Brain microvascular endothelial cell (primary cell): ENCODE measurements at regions not wholly inside any gene's neighbourhood (a gene's known extent, or its start where the extent isn't known, plus 50 kb on each side); places are given as distances from the start of the nearest gene placed in this dataset.

Experiments used
- DNase-seq: peaks from one replicate; pipeline ENCODE4 v3.0.0-alpha.2; 2020
- H3K27ac ChIP-seq: fragments of 250-450 bp; sonication (Bioruptor Pico); 2 replicates; pipeline ENCODE4 v1.5.1; 2020; ENCODE audit warnings: mild to moderate bottlenecking, moderate library complexity
- H3K27me3 ChIP-seq: fragments of 250-450 bp; sonication (Bioruptor Pico); replicated peaks from 2 replicates; pipeline ENCODE4 v1.5.1; 2020; ENCODE audit warnings: mild to moderate bottlenecking
- H3K36me3 ChIP-seq: fragments of 250-450 bp; sonication (Bioruptor Pico); replicated peaks from 2 replicates; pipeline ENCODE4 v1.5.1; 2020; ENCODE audit warnings: mild to moderate bottlenecking
- H3K4me3 ChIP-seq: 2 replicates; pipeline ENCODE4 v1.5.1; 2011; ENCODE audit warnings: low read depth, mild to moderate bottlenecking, control low read depth, low read length, moderate library complexity
- in situ Hi-C: cut with HindIII; loops from 2 replicates; pipeline ENCODE4 v1.10.0; 2017; ENCODE audit warnings: low sequenced_read_pairs, low pct_ligation_motif_present
- TF ChIP-seq, protein P1 (sequence below): IDR thresholded peaks from 2 replicates; pipeline ENCODE4 v1.5.1; 2011; ENCODE audit warnings: low read depth, mild to moderate bottlenecking, moderate library complexity, low read length, control low read depth, inconsistent platforms; ENCODE audit errors: missing control alignments

DNA sequence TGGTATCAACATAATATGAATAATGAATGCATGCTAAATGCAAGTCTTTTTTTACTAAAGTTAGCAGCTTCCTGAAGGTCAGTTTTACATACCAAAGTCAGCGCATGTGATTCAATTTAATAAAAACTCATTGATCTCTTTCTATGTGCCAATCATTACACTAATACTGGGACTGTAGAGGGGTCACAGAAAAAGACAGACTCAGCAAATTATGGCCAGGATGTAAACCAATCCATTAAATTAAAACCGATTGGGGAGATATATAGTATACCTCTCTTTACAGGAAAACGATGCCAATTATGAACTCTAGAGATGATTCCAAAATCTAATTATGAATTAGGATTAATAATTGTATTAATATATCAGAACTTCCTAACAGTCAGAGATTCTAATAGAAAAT is 624.4 kb upstream of the PCDH20 start:
- TF ChIP-seq, protein P1, sequence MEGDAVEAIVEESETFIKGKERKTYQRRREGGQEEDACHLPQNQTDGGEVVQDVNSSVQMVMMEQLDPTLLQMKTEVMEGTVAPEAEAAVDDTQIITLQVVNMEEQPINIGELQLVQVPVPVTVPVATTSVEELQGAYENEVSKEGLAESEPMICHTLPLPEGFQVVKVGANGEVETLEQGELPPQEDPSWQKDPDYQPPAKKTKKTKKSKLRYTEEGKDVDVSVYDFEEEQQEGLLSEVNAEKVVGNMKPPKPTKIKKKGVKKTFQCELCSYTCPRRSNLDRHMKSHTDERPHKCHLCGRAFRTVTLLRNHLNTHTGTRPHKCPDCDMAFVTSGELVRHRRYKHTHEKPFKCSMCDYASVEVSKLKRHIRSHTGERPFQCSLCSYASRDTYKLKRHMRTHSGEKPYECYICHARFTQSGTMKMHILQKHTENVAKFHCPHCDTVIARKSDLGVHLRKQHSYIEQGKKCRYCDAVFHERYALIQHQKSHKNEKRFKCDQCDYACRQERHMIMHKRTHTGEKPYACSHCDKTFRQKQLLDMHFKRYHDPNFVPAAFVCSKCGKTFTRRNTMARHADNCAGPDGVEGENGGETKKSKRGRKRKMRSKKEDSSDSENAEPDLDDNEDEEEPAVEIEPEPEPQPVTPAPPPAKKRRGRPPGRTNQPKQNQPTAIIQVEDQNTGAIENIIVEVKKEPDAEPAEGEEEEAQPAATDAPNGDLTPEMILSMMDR, result no peak
- Histone ChIP-seq H3K27ac (no peak overlapping the region), H3K36me3 (no peaks in the 10 kb centered on the region), H3K27me3 (no peaks in the 10 kb centered on the region), H3K4me3 (no peak overlapping the region)
- in situ Hi-C loops, result no loop called here
- no peak for DNase-seq

DNA sequence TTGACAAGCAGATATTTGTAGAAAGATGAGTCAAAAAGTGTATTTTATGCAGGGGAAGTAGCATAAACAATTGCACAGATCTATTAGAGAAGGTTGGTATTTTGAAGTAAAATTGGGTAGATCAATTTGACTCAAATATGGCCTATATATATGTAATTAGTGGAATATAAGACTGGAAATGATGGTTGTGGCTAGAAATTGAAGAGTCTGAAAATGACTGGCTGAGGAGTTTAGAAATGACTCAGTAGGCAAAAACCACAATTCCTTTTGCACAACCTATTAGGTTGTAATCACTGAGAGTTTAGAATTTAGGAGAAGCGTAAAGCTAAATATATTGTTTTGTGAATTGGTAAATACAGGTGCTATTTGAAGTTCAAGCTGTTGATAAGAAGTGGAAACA is 622.6 kb upstream of the PCDH20 start:
- TF ChIP-seq, protein P1, result no peak
- H3K27ac ChIP-seq, result no peak overlapping the region
- H3K27me3 ChIP-seq, result no peaks in the 10 kb centered on the region
- no peaks in the 10 kb centered on the region for H3K36me3 ChIP-seq
- in situ Hi-C loops, result no loop called here
- no peak overlapping the region for H3K4me3 ChIP-seq
- no peak for DNase-seq

DNA sequence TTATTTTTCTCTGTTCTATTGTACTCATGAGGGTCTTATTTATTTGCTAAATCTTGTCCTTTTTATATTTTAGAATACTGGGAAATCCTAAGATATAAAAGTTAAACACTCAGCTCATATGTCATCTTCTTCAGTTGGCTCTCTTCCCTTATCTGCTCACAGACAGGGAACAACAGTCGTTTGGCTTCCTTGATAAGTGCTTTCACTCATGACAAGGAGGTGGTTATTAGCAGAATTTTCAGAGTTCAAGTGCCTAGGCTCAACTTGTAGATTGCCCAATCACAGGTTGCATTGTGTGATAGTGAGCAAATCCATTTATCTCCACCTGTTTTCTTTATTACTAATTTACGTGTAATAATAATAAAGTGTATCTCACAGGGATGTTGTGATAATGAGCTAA is 620.3 kb upstream of the PCDH20 start:
- Histone ChIP-seq H3K4me3 (no peak overlapping the region), H3K27me3 (no peaks in the 10 kb centered on the region), H3K36me3 (no peaks in the 10 kb centered on the region), H3K27ac (no peak overlapping the region)
- DNase-seq, result no peak
- in situ Hi-C loops, result no loop called here
- TF ChIP-seq, protein P1, result no peak

DNA sequence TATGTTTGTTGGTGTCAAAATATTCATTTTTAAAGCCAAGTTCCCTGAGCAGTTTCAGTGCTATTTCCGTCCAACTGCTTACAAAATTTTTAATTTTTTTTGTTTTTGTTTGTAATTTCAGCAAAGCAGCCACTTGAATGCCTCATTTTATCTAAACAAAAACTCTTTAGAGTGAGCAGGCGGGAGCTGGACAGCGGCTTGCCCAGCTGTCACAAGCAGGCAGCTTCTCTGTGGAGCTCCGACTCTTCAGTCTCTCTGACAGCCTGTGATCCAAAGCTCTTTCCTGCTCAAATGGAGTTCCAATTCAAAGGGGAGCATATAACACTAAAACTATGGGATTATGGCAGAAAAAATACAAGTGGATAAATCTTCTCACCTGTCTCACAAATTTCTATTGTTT is 618.3 kb upstream of the PCDH20 start:
- no peak for DNase-seq
- Histone ChIP-seq H3K36me3 (no peaks in the 10 kb centered on the region), H3K4me3 (no peak overlapping the region), H3K27ac (no peak overlapping the region), H3K27me3 (no peaks in the 10 kb centered on the region)
- in situ Hi-C loops, result no loop called here
- TF ChIP-seq, protein P1, result no peak

GRCh38 chr13:62022369-62022768 is 606.7 kb upstream of the PCDH20 start:
- DNase-seq, result no peak
- TF ChIP-seq, protein P1, result no peak
- Histone ChIP-seq H3K27me3 (no peaks in the 10 kb centered on the region), H3K36me3 (no peaks in the 10 kb centered on the region), H3K4me3 (no peak overlapping the region), H3K27ac (no peak overlapping the region)
- in situ Hi-C loops, result no loop called here

GRCh38 chr13:62019858-62020257 is 604.2 kb upstream of the PCDH20 start:
- no peak for DNase-seq
- H3K4me3 ChIP-seq, result no peak overlapping the region
- no peaks in the 10 kb centered on the region for H3K36me3 ChIP-seq
- no peaks in the 10 kb centered on the region for H3K27me3 ChIP-seq
- TF ChIP-seq, protein P1, result no peak
- H3K27ac ChIP-seq, result no peak overlapping the region
- in situ Hi-C loops, result no loop called here
